ENCODE measurements at regions not wholly inside any gene's neighbourhood (a gene's known extent, or its start where the extent isn't known, plus 50 kb on each side); places are given as distances from the start of the nearest gene placed in this dataset.
"Not testable (repeated sequence)": the region's sequence is repeated elsewhere in the genome, so short reads cannot be mapped to it uniquely, and the experiment has no call there.

DNA sequence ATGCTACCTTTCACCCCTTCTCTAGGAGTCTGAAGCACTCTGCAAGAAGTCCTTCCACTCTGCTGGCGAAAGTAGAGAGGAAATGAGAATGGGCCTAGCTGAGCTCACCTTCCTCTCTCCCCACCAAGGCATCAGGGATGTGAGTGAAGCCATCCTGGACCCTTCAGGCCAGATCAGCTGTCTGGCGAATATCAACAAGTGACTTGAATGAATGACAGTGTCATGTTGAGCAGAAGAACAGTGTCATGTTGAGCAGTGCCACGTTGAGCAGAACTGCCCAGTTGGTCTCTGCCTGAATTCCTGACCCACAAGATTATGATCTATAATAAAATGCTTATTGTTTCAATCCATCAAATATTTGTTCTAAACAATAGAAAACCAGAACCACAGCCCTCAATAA lies 166.2 kb upstream of the RFC3 start:
- ChIA-PET POLR2A (ENCODE audit: low non-redundant PET) (no interaction called here), CTCF (interaction anchor here (0.5 kb wide), 1 partner anchor 266 kb away, joined by 3 read pairs; no protein-coding TSS in a partner anchor)
- TF ChIP-seq, protein P1, sequence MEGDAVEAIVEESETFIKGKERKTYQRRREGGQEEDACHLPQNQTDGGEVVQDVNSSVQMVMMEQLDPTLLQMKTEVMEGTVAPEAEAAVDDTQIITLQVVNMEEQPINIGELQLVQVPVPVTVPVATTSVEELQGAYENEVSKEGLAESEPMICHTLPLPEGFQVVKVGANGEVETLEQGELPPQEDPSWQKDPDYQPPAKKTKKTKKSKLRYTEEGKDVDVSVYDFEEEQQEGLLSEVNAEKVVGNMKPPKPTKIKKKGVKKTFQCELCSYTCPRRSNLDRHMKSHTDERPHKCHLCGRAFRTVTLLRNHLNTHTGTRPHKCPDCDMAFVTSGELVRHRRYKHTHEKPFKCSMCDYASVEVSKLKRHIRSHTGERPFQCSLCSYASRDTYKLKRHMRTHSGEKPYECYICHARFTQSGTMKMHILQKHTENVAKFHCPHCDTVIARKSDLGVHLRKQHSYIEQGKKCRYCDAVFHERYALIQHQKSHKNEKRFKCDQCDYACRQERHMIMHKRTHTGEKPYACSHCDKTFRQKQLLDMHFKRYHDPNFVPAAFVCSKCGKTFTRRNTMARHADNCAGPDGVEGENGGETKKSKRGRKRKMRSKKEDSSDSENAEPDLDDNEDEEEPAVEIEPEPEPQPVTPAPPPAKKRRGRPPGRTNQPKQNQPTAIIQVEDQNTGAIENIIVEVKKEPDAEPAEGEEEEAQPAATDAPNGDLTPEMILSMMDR (conservative IDR thresholded peaks at IDR 0.05; ENCODE audit: low read depth) = no peak
- no peak for DNase-seq (ENCODE audit: low spot score)
- no peak overlapping the region for H3K27ac ChIP-seq

DNA sequence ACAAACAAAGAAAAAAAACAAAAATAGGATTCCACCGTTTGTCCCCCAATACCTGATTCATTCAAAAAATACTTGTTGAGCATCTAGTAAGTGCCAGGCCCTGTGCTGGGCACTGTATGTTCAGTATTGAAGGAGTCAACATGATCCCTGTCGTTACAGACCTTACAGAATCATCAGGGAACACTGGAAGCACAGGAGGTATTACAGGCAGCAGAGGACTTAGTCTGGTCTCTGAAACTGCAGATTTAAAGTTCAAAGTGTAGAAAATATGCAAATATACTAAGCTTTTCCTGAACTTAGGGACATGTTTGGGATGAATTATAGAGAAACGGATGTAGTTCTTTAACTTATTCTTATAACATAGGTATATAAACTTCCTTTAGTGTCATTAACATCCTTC lies 160.7 kb upstream of the RFC3 start:
- H3K27ac ChIP-seq = no peak overlapping the region
- CTCF ChIA-PET = no interaction called here
- POLR2A ChIA-PET (ENCODE audit: low non-redundant PET) = no interaction called here
- TF ChIP-seq, protein P1 (conservative IDR thresholded peaks at IDR 0.05; ENCODE audit: low read depth) = no peak
- no peak for DNase-seq (ENCODE audit: low spot score)

DNA sequence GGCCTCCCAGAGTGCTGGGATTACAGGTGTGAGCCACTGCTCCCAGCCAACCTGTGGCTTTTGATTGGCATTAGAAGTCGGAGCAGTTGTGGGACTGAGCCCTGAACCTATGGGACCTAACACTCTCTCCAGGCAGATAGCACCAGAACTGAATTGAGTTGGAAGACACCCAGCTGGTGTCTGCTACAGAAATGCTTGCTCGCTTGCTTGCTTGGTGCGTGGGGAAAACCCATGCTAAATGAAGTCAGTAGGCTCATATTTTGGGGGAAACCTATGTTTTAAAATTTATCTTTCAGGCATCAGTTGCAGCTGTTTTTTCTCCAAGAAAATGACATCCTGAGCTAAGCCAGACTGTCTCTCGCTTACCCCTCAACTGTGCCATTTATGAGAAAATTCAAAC lies 158.5 kb upstream of the RFC3 start:
- no peak for DNase-seq (ENCODE audit: low spot score)
- H3K27ac ChIP-seq = no peak overlapping the region
- TF ChIP-seq, protein P1 (conservative IDR thresholded peaks at IDR 0.05; ENCODE audit: low read depth) = no peak
- POLR2A ChIA-PET (ENCODE audit: low non-redundant PET) = no interaction called here
- CTCF ChIA-PET = no interaction called here

DNA sequence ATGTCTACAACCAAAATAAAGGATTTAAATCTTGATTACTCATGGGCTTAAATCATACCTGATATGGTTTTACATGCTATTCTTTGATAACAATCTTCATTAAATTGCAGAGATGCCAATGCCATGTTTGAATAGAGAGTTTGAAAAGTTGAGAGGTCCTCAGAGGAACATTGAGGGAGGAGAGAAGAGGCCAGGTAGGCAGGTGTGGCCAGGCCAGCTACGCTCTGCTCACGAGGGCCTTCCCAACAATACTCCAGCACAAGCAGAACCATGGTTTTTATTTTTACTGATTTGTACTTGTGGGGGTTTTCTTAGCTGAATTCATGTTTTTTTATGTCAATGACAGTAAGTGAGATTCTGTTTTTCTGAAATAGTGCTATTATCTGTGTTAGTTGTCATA lies 158.1 kb upstream of the RFC3 start:
- DNase-seq (ENCODE audit: low spot score) = no peak
- TF ChIP-seq, protein P1 (conservative IDR thresholded peaks at IDR 0.05; ENCODE audit: low read depth) = no peak
- ChIA-PET POLR2A (ENCODE audit: low non-redundant PET) (no interaction called here), CTCF (no interaction called here)
- no peak overlapping the region for H3K27ac ChIP-seq

DNA sequence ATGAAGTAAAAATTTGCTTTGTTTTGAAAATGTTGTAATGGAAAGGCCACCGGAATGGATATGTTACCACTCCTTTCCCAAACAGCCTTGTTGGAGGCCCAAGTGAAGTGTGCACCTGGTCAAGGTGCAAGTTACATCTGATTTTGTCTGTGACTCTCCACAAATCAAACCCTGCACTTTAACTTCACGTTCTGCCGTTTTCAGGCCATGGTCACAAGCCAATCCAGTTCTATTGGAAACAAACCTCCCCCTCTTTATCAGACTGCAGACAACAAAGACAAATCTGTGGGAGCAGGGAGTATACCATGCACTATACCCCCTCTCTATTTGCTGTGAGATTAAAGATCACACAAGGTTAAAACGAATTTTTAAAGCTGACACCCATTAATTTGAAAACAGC lies 155.6 kb upstream of the RFC3 start:
- H3K27ac ChIP-seq = no peak overlapping the region
- TF ChIP-seq, protein P1 (conservative IDR thresholded peaks at IDR 0.05; ENCODE audit: low read depth) = no peak
- POLR2A ChIA-PET (ENCODE audit: low non-redundant PET) = no interaction called here
- DNase-seq (ENCODE audit: low spot score) = no peak
- CTCF ChIA-PET = no interaction called here

DNA sequence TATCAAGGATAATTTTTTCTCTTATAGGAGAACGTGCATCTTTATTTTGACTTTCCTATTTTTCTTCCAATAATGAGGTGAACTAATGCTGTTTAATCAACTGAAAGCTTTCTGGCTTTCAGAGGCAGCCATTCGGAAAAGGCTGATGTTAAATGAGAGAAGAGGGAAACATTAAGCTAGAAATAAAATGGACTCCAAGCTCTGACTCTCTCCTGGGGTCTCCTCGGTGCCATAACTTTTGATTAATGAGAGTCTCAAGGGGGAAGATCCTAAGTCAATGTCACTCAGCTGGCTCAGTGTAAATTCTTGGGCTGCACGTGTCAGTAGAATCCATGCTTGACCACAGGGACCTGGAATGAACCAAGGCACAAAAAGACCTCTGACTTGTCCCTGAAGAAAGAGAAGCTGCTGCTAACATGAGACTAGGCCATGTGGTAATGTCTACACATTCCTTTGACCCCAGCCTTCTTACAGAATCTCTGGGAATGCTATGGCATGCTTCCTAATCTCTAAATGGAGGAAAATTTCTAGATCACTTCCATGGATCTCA lies 152.2 kb upstream of the RFC3 start:
- ChIA-PET CTCF (no interaction called here), POLR2A (ENCODE audit: low non-redundant PET) (no interaction called here)
- no peak for DNase-seq (ENCODE audit: low spot score)
- no peak overlapping the region for H3K27ac ChIP-seq
- TF ChIP-seq, protein P1 (conservative IDR thresholded peaks at IDR 0.05; ENCODE audit: low read depth) = no peak

DNA sequence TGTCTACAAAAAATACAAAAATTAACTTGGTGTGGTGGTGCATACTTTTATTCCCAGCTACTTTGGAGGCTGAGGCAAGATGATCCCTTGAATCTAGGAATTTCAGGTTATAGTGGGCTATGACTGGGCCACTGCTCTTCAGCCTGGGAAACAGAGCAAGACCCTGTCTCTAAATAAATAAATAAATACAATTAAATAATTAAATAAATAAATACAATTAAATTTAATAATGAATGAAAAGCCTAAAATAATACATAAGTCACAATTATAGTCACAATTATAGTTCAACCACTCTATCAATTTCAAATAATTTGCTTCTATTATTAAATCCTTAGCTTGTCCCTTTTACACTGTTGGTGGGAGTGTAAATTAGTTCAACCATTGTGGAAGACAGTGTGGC lies 146.4 kb upstream of the RFC3 start:
- TF ChIP-seq, protein P1 (conservative IDR thresholded peaks at IDR 0.05; ENCODE audit: low read depth) = no peak
- DNase-seq (ENCODE audit: low spot score) = no peak
- H3K27ac ChIP-seq = no peak overlapping the region
- POLR2A ChIA-PET (ENCODE audit: low non-redundant PET) = no interaction called here
- CTCF ChIA-PET = no interaction called here

DNA sequence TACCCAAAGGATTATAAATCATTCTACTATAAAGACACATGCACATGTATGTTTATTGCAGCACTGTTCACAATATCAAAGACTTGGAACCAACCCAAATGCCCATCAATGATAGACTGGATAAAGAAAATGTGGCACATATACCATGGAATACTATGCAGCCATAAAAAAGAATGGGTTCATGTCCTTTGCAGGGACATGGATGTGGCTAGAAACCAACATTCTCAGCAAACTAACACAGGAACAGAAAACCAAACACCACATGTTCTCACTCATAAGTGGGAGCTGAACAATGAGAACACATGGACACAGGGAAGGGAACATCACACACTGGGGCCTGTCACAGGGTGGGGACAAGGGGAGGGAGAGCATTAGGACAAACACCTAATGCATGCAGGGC lies 145.9 kb upstream of the RFC3 start:
- CTCF ChIA-PET; H3K27ac ChIP-seq; POLR2A ChIA-PET (ENCODE audit: low non-redundant PET); DNase-seq (ENCODE audit: low spot score): not testable (repeated sequence)
